GM18505 (cell line): ENCODE measurements at regions not wholly inside any gene's neighbourhood (a gene's known extent, or its start where the extent isn't known, plus 50 kb on each side); places are given as distances from the start of the nearest gene placed in this dataset.

Experiments
- ATAC-seq: cut with Tn5 transposase; IDR thresholded peaks from one replicate; pipeline ENCODE4 v1.9.1; 2021; ENCODE audit not compliant: unreplicated experiment
- POLR2A ChIP-seq: IDR thresholded peaks from 4 replicates; pipeline ENCODE4 v1.6.1; 2011; ENCODE audit warnings: borderline replicate concordance; ENCODE audit not compliant: insufficient read depth, insufficient read length; ENCODE audit errors: extremely low read depth

DNA sequence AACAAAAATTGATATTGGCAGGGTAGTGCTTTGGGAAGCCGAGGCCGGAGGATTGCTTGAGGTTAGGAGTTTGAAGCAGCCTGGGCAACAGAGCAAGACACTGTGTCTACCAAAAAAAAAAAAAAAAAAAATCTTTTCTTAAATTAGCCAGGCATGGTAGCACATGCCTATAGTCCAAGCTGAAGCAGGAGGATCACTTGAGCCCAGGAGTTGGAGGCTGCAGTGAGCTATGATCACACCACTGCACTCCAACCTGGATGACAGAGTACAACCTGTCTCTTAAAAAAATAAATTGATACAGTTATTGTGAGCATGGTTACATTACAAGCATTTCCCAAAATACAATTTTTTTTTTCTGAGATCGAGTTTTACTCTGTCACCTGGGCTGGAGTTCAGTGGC, 59.4 kb upstream of the SVIL start:
- ATAC-seq, result no peak
- no peak for TF ChIP-seq POLR2A

DNA sequence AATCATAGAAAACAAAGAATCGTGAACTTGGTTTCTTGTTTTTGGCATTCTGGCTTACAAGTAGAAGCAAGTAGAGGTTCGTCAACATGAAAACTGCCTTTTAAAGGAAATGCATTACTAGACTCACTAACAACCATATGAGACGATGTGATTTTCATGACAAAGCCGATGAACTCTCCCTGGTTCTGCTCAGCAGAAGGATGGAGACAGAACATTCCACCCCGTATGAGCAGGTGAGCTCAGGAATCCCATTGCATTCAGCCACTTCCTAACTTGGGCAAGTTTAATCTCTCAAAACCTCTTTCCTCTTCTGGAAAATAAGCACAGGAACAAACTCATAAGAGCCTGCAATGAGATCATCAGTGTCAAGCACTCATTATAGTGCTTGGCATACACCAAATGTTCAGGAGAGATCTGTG, 57.4 kb upstream of the SVIL start:
- TF ChIP-seq POLR2A, result no peak
- no peak for ATAC-seq

DNA sequence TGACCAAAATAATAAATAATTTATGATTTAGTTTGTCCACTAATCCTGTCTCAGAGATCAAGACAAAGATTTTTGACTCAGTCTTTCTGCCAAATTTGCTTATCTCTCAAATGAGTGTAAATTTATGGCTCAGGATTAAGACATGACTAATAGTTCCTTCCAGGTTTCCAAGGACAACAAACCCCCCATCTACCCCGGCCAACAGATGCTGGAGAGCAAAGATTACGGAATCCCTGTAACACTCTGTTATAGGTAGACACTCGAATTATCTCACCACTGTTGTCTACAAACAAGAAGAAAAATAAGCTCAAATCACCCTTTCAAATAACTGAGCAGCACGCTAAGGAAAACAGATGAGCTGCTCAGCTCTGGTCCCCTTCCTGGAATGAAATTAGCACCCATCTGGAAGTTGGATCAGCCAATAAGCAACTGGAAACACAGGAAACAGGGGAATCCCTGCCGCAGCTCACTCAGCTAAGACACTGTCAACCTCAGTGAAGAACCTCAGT, 56.8 kb upstream of the SVIL start:
- no peak for TF ChIP-seq POLR2A
- no peak for ATAC-seq

DNA sequence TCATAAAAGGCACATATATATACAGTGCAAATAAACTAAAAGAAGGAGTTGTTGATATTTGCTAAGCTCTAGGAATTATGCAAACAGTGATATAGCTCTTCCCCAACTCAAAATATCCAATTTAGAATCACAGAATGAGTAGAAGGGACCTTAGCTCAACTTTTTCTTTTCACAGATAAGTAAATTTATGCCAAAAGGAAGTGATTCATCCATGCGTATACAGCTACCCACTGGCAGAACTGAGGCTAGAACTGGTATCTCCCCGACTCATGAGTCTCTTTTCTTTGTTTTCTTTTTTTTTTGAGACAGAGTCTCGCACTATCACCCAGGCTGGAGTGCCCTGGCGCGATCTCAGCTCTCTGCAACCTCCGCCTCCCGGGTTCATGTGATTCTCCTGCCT, 54.2 kb upstream of the SVIL start:
- ATAC-seq, result no peak
- TF ChIP-seq POLR2A, result no peak

DNA sequence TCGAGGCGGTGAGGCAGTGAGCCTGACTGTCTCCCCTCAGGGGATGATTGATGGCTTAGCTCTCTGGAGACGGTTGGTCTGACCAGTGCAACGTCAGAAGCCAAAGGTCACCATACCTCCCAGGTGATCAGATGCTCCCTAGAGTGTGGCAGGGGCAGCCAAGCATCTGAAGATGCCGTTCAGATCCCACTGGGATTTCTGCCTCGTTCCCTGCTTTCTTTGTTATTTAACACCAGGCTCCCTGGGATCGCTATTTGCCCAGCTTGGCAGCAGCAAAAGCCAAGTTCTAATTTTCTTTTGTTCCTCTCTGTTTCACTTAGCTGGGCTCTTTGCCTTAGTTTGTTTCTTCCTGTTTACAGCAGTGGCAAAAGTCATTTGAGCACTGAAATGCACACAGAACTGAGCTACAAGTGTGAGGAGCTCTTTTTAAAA, 53.5 kb upstream of the SVIL start:
- no peak for TF ChIP-seq POLR2A
- no peak for ATAC-seq

DNA sequence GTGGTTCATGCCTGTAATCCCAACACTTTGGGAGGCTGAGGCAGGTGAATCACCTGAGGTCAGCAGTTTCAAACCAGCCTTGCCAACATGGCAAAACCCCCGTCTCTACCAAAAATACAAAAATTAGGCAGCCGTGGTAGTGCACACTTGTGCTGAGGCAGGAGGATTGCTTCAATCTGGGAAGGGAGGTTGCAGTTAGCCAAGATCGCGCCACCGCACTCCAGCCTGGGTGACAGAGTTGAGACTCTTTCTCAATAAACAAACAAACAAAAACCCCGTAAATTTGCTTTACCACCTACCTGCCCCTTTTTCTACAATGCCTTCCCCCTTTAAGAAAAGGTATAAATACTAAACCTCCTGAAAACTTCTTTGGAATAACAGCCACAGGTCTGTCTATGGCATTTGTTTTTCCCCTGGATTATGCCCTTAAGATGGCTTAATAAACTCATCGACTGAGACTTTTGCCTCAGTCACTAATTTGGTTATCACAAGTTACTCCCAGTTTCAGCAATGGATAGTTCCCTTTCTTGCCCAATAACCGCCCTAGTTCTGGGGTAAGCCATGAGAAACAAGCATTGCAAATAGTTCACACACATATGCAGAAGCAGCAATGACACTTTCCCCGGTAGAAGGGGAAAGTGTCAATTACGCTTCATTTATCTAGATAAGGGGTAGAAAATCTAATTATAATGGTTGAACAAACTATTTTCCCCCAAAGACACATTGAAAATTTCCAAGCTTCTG, 52.8 kb upstream of the SVIL start:
- no peak for ATAC-seq
- TF ChIP-seq POLR2A, result no peak

DNA sequence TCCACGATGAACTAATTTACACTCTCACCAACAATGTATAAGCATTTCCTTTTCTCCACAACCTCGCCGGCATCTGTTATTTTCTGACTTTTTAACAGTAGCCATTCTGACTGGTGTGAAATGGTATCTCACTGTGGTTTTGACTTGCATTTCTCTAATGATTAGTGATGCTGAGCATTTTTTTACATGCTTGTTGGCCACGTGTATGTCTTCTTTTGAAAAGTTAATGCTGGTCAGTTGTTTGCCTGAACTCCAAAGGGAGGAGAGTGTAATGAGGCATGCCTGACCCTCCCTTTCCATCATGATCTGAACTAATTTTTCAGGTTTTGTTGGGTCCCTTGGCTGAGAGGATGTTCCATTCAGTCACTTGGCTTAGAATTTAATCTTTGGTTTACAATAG, 50.7 kb upstream of the SVIL start:
- no peak for TF ChIP-seq POLR2A
- ATAC-seq, result no peak
